Ureter (tissue), 1 donor: ENCODE measurements at regions not wholly inside any gene's neighbourhood (a gene's known extent, or its start where the extent isn't known, plus 50 kb on each side); places are given as distances from the start of the nearest gene placed in this dataset.
"Not testable (repeated sequence)": the region's sequence is repeated elsewhere in the genome, so short reads cannot be mapped to it uniquely, and the experiment has no call there.

Experiments used
- DNase-seq: peaks from one replicate; pipeline ENCODE4 v3.0.0-alpha.2; 2020; ENCODE audit warnings: low spot score
- donor health status: DM: yes; HTN: yes; CAD: no.

DNA sequence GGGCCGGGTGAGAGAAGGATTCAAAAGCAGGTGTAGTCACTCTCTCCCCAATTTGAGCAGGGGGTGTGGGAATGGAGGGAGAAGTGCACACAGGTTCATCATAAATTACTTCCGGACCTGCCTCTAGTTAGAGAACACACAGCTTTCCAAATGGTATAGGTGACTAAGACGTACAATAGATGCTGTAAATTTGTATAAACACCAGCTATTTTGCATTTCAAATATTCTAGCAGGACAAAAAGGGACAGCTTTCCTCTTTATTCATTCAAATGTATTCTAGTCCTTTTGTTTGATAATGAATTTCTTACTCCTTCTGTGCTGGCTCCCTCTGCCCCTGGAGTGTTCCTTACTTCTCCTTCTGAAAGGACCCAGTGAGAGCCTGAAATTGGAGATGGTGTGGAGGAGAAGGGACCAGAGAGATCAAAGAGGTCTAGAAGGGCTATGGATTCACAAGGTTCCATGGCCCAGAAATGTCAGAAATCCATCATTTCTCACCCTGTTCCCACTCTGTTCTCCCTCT is 53.2 kb upstream of the SH3BP4 start:
- no peak for DNase-seq

- DNase-seq = not testable (repeated sequence)
Measured at GRCh38 chr2:234888442-234888841, 63.4 kb upstream of the SH3BP4 start.

DNA sequence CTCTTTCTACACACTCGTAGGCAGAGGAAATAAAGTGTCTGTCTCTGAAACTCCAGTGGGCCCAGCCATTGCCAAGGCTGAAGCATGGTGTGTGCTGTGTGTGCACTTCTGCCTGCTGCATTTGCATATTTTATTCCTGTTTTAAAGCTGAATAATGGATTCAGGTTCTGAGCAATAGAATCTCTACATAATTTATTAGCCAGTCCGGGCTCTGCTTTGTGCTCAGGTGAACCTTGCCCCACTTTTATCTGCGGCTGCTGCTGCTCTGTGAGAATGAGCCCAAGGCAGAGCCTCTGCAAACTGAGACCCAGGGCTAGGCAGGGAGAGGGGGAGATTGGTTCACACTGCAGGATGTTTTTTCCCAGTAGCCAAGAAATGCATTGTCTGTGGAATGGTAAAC is 64.6 kb upstream of the SH3BP4 start:
- DNase-seq = no peak

- no peak for DNase-seq
Measured at GRCh38 chr2:234885886-234886285, 65.9 kb upstream of the SH3BP4 start.

- DNase-seq = no peak
Measured at GRCh38 chr2:234885118-234885517, 66.7 kb upstream of the SH3BP4 start.

DNA sequence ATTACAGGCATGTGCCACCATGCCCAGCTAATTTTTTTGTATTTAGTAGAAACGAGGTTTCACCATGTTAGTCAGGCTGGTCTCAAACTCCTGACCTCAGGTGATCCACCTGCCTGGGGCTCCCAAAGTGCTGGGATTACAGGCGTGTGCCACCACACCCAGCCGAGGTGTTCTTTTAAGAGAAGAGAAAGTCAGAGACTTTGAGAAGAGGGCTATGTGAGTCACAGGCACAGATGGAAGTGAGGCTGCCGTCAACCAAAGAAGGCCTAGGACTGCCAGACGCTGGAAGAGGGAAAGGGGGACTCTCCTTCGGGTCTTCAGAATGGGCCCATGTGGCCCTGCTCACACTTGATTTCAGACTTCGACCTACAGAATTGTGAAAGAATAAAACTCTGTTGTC is 67.2 kb upstream of the SH3BP4 start:
- DNase-seq = no peak

- DNase-seq = peak; percentile 82
Measured at GRCh38 chr2:234881413-234882241, 70.2 kb upstream of the SH3BP4 start.

DNA sequence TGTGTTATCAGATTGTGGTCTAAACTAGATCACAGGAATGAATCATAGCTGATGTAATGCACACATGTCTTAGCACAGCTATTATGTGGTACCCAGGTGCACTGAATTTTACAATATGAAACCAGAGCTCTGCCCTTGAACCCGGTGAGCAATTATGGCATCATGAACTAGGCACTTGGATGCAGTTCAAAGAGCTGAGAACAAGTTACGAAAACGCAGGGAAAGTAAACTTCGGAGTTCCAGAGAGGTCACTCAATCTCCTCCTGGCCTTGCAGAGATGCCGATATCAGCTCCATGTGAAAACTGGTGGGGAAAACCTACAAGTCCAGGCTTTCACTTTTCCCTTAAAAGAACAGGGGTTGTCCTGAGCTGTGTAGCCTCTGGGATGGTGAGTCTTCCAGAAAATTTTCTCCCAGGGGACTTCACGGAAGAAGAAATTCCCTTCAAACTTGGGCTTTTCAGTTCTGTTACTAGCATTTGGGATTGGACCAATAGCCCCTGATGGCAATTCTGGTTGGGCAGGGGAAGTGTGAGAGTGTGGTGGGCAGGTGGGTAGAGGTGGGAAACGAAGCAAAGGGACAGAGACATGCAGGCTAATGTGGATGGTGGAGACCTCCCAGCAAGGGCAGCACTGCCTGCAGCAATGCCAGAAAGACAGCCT is 71.1 kb upstream of the SH3BP4 start:
- no peak for DNase-seq

- no peak for DNase-seq
Measured at GRCh38 chr2:234879671-234880455, 72.0 kb upstream of the SH3BP4 start.

GRCh38 chr2:234876621-234877020 is 75.2 kb upstream of the SH3BP4 start:
- not testable (repeated sequence) for DNase-seq

DNA sequence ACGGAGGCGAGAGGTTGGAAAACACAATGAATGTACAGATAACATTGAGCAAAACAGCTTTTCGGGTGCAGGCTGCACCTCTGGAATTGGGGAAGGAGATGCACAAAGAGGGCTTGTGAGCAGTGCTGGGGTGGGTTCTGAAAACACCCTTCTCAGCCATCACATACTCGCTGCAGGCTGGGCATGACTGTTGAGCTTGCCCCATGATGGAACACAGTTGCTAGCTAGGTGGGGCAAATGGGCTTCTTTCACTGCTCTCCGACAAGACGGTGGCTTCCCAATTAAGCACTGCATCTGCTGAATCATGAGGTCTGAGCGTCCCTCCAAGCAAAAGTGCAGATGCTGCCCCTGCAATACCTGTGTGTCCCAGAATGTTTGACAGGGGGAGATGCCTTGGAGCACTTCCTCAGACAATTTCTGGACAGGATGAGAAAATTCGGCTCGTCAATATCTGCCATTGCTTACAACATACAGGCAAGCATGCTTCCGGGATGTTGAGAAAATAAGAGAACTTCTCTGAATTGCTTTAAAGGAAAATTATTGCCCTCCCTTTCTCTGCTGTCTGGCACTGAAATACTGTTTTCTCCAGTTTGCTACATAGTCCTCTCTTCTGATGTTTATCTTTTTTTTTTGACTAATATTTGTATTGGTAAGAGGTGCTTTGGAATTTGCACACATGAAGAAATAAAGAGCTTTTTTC is 77.3 kb upstream of the SH3BP4 start:
- no peak for DNase-seq

- DNase-seq = peak; percentile 49
Measured at GRCh38 chr2:234873828-234874173, 78.0 kb upstream of the SH3BP4 start.

GRCh38 chr2:234873103-234873827 is 78.6 kb upstream of the SH3BP4 start:
- DNase-seq = no peak

- no peak for DNase-seq
Measured at GRCh38 chr2:234869969-234870368, 81.8 kb upstream of the SH3BP4 start.

DNA sequence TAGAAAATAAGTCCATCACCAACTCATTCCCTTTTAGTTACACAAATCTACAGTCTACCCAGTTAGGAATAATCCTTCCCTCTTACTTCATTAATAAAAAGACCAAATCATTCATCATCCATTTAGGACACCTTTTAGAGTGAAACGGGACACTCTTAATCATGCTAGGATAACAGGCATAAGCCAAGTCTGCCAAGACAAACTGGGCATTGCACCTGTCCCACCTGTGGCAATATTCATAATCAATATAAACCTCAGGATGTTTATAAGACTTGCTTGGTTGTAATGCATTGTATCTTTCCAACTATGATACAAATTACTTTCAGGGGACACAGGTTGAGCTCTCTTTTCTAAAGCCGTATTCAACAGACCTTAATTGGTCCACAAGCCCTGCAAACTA is 82.7 kb upstream of the SH3BP4 start:
- no peak for DNase-seq

DNA sequence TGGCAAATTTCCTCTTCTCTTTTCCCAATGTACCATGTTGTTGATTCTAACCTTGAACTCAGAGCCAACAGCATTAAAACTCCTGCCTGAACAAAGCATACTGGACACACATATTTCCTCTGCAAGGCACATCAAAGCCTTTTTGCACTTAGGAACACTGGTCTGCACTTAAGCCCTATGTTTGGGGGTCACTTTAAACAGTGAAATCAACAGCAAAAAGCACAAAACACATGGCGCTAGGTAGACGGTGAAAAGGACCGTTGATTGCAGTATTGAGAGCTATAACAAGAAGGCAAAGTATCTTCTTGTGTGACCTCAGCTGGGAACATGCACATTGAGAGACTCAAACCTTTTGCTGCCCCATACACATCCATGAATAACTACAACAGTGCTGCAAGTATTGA is 83.9 kb upstream of the SH3BP4 start:
- no peak for DNase-seq

- DNase-seq = no peak
Measured at GRCh38 chr2:234865586-234865985, 86.2 kb upstream of the SH3BP4 start.

DNA sequence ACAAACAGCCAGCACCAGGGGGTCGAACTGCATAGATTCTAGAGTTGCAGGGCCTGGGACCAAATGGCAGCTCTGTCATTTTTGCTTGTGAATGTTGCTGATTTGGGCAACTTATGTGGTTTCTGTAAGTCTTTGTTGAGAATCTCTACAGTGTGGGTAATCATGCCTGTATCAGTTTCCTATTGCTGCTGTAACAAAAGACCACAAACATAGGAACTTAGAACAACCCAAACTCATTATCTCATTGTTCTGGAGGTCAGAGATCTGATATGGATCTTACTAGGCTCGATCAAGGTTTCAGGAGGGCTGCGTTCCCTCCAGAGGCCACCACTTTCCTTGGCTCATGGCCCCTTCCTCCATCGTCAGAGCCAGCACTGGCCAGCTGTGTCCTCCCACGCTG is 86.8 kb upstream of the SH3BP4 start:
- no peak for DNase-seq

- no peak for DNase-seq
Measured at GRCh38 chr2:234864506-234864905, 87.3 kb upstream of the SH3BP4 start.

- no peak for DNase-seq
Measured at GRCh38 chr2:234863043-234863934, 88.5 kb upstream of the SH3BP4 start.
